IPS-NIHi11 (cell line): ENCODE measurements at regions not wholly inside any gene's neighbourhood (a gene's known extent, or its start where the extent isn't known, plus 50 kb on each side); places are given as distances from the start of the nearest gene placed in this dataset.

ENCODE experiments used
- DNase-seq: peaks from one replicate; pipeline ENCODE4 v3.0.0; 2012; ENCODE audit warnings: mixed read lengths, low spot score

- no peak for DNase-seq
These were observed 105.9 kb upstream of the SDK1 start for GRCh38 chr7:3195160-3195559.

GRCh38 chr7:3196629-3197400 lies 104.2 kb upstream of the SDK1 start:
- DNase-seq: no peak

DNA sequence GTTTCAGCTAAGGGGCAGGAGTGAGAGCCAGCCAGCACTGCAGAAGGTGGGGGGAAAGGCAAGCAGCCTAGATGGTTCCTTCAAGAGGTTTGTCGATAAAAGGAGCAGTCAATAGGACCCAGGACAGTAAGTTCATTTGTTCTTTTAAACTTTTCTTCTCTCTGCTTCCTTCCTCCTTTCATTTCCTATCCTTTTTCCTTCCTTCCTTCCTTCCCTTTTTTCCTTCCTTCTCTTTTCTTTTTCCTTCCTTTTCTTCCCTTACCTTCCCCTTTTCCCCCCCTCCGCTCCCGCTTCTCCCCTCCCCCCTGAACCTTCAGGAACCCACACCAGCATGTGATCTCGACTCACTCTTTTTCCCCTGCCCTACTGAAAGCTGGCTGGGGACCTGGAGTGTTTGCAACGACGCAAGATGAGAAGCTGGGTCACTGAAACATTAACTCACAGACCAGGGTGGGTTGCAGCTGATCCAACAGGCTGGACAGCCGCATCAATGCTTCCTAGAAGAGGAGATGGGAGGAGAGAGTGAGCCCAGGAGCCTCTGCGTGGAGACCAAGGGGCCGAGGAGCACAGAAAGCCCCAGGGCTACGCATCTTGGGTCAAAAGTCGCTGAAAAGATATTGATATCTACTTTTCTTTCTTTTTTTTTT lies 103.4 kb upstream of the SDK1 start:
- DNase-seq: no peak

DNA sequence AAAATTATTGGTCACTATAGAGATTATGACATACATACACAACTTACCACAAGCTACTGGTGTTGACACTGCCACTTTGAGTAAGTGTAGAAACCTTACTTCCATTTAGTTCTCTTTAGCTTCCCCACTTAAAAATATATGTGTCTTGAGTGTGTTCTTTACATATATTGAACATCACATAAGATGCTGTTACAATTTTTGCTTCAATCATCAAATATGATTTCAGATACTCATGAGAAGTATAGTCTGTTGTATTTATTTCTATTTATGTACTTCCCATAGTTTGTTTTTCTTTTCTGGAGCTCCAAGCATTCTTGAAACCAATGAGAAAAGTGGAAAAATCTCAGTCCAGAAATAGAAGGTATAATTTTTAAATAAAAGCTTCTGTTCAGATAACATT lies 102.7 kb upstream of the SDK1 start:
- DNase-seq: no peak

DNA sequence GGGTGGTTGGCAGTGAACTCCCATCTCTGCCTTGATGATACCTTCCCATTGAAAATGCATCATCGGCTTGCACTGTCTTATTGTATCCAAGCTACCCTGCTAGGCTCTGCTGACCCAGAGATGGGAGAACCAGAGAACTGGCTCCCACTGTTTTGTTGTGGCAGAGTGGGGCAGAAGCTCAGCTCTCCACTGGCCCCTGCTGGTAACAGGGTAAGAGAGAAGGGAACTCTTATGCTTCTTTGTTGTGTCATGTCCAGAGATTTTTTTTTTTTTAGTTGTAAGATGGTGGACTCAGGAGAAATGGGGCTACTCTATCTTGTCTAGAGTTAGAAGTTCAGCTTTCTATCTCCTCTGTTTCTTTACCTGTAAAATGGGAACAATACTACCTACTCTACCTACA lies 100.5 kb upstream of the SDK1 start:
- peak; percentile 78 for DNase-seq

GRCh38 chr7:3201306-3201705 lies 99.7 kb upstream of the SDK1 start:
- DNase-seq: no peak

DNA sequence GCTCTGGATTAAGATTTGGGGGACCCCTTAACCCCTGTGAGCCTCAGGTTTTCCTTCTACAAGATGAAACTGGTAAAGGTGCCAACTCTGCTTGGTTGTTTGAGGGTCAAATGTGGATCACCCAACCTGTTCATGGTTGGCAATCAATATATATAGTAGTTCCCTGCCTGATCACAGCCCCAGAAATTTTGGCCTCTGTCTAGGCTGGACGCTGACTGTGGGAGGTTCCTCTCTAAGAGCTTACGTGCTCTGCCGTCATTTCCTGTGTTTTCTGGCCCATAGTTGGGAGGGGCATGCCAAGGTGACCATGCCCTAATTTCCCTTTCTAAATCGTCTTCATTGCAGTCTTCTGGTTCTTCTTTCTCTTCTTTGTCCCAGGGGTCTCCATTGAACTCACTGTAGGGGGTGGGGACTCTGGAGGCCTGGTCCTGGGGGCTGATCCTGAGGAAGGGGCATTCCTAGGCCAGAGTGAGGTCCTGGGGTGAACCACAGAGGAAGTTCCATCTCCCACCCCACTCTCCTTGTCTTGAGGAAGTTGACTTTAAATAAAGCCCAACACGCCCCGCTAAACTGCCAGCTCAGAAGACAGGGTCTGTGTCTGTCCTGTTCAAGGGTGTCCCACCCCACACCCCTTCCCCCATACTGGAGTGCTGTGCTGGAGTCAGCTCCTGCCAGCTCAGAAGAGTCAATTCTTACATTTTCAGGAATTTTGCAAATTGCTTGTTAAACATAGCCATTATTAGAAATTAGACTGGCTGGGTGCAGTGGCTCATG lies 98.9 kb upstream of the SDK1 start:
- DNase-seq: no peak

- DNase-seq: no peak
These were observed 96.5 kb upstream of the SDK1 start for GRCh38 chr7:3204526-3204925.

GRCh38 chr7:3206101-3206500 lies 95.0 kb upstream of the SDK1 start:
- no peak for DNase-seq

GRCh38 chr7:3206771-3207191 lies 94.3 kb upstream of the SDK1 start:
- DNase-seq: no peak

GRCh38 chr7:3207387-3207902 lies 93.6 kb upstream of the SDK1 start:
- DNase-seq: no peak

DNA sequence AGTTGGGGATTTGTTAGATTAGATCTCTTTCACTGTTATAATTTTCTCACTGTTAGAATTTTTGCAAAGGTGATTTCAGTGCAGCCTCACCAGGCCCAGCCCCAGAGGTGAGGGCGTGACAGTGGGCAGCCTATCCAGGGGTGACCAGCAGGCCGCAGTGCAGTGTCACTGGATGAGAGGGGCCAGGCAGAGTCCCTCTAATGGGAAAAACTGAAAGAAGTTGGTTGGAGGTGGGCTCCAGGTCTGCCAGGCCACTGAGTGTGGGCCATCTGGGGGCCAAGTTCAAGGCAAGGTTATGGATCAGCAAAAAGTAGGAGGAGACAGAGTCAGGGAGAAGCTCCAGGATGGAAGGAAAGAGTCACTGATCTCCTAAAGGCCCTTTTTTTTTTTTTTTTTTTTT lies 90.5 kb upstream of the SDK1 start:
- peak; percentile 57 for DNase-seq

DNA sequence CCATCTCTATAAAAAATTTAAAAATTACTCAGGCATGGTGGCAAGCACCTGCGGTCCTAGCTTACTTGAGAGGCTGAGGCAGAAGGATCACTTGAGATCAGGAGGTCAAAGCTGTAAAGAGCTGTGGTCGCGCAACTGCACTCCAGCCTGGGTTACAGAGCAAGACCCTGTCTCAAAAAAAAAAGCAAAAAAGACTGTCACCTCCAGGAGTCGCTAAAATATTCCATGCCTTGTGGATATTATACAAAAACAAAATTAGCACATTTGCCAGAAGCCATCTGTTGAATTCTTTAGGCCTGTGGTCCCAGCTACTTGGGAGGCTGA lies 87.0 kb upstream of the SDK1 start:
- no peak for DNase-seq

DNA sequence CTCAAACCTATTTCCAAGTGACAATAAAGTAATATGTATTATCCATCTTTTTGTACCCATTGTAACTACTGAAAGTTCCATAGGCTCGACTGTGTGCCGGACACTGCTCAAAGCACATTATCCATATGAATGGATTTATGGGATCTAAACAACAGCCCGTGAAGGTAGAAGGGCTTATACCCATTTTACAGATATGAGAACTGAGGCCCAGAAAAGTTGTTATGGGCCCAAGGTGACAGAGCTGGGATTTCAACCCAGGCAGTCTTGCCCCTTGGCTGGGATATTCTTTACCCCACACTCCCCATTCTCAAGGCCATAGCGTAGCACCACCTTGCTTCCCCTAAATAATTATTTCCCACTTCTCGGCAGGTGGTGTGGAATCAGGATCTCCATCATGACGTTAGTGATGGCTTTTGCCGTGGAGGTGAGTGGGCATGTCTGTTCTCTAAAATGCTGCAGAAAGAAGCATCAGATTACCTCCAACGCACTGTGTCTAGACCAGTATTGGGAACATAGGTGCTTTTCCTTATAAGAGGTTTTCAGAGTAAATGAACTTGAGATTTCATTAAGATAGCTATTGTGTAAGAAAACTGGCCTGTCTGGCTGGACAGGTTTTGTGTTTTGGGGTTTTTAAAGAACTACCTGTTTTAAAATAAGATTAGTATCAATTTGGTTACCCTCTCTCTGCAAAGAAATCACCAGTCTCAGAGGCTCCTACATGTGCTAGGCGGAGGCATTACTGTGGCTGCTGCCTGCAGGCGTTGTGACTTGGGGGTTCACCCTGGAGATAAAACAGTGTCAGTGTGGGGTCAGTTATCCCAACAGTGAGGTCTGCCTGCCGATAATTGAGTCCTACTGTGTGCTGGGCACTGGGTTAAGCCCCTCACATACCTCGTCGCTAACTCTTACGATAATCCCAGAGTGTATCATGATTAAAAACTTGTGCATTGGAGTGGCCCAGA lies 85.1 kb upstream of the SDK1 start:
- no peak for DNase-seq

- DNase-seq: no peak
These were observed 83.9 kb upstream of the SDK1 start for GRCh38 chr7:3217166-3217565.

DNA sequence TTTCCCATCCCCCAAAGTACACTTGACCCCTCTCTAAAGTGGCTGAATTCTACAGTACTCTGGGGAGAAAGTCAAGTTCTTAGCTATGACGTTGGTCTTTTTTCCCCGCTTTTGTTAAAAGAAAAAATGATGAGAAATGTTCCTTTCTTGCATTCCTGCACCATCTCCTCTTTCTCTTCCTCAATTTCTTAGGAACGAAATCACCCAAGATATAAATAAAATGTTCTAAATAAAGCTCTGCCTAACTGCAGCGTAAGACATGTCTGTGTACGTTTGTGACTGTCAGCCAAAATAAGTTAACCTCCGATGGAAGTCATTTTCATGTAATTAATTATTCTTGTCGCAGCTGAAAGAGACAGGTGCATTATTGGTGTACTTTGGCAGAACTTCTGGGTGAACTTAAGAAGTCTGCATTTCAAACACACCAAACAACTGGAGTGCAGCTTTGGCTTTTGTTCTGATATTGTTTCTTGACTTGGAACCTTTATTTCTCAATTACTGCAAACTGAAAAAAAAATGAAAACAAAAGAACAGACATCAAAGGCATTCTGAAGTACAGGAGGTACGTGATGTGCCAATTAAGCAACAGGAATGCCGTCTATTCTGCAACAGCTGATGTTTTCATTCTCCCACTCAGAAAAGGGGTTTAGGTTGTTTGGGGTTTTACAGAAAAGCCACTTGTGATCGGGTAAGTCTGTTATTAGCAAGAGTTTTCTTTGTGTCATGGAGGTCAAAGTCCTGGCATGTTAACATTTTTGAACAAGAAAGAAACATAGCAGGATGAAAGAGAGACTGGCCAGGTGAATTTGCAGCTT lies 82.4 kb upstream of the SDK1 start:
- DNase-seq: no peak

- DNase-seq: no peak
These were observed 71.1 kb upstream of the SDK1 start for GRCh38 chr7:3229904-3230470.

DNA sequence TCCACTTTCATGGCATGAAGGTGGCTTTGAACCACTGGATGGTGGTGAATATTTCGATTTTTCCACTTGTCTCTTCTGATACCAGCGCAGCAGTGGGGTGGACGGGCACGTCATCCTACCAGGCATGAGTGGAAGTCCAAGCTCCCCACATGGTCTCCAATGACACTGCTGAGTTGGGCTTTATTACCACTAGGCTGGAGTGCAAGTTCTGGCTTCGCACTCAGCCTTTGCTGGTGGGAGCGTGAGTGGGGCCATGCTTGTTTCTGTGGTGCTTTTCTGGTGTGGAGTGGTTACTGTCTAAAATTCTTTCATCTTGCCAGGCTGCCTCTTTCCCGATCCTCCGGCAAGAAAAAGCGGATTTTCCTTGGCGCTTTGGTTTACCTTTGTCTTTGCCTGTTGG lies 70.1 kb upstream of the SDK1 start:
- no peak for DNase-seq

- DNase-seq: no peak
These were observed 68.8 kb upstream of the SDK1 start for GRCh38 chr7:3232228-3232627.

- DNase-seq: no peak
These were observed 67.8 kb upstream of the SDK1 start for GRCh38 chr7:3233301-3233700.

DNA sequence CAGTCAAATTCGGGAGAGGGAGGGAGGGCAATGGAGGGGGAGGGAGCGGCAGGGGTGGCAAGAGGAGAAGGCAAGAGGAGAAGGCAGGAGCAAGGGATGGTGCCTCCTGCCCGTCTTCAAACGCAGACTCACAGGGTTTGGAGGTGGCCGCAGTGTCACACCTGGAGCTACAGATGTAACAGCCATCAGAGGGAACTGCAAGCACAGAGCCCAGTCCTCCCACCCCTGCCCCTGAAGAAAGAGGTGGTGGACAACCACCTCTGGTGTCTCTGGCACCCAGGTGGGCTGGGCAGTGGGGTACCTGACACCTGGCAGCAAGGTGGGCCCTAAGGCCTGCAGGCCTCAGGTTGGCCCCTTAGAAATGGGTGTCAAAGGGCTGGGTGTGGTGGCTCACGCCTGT lies 67.0 kb upstream of the SDK1 start:
- DNase-seq: no peak
